Liver (tissue), 8 donors: ENCODE measurements at regions not wholly inside any gene's neighbourhood (a gene's known extent, or its start where the extent isn't known, plus 50 kb on each side); places are given as distances from the start of the nearest gene placed in this dataset.

Source experiments
- DNase-seq: peaks from one replicate; pipeline ENCODE4 v3.0.0-alpha.2; 2017; ENCODE audit warnings: low spot score
- H3K27ac ChIP-seq, 2 donors: one replicate each; pipeline ENCODE4 v1.7.0; 2013; ENCODE audit warnings: inconsistent platforms in 2 of 2, low read length in 2 of 2, control low read depth in 1 of 2, low read depth in 1 of 2, mild to moderate bottlenecking in 1 of 2
- H3K27me3 ChIP-seq, 4 donors: one replicate each; pipeline versions ENCODE4 v1.6.1 to v1.7.0; 2013; ENCODE audit warnings: low read length in 3 of 4, inconsistent platforms in 1 of 4, mild to moderate bottlenecking in 1 of 4, moderate library complexity in 1 of 4; ENCODE audit not compliant: control insufficient read depth in 4 of 4, insufficient read depth in 4 of 4
- H3K36me3 ChIP-seq, 4 donors: one replicate each; pipeline versions ENCODE4 v1.6.1 to v1.7.0; 2013; ENCODE audit warnings: low read length in 3 of 4, mild to moderate bottlenecking in 3 of 4, low read depth in 1 of 4, moderate library complexity in 1 of 4; ENCODE audit not compliant: control insufficient read depth in 4 of 4, insufficient read depth in 3 of 4
- H3K4me1 ChIP-seq, 4 donors: one replicate each; pipeline versions ENCODE4 v1.6.1 to v1.7.0; 2013; ENCODE audit warnings: low read length in 3 of 4, mild to moderate bottlenecking in 3 of 4, moderate library complexity in 1 of 4; ENCODE audit not compliant: control insufficient read depth in 4 of 4, insufficient read depth in 4 of 4
- H3K4me3 ChIP-seq, 3 donors: one replicate each; pipeline versions ENCODE4 v1.6.1 to v1.7.0; 2013; ENCODE audit warnings: low read length in 3 of 3, control low read depth in 1 of 3, low read depth in 1 of 3, mild to moderate bottlenecking in 1 of 3
- H3K9ac ChIP-seq, 2 donors: one replicate each; pipeline ENCODE4 v1.7.0; 2013; ENCODE audit warnings: low read length in 2 of 2, mild to moderate bottlenecking in 2 of 2, moderate library complexity in 2 of 2, control low read depth in 1 of 2, low read depth in 1 of 2
- H3K9me3 ChIP-seq, 4 donors: one replicate each; pipeline versions ENCODE4 v1.6.1 to v1.7.0; 2013; ENCODE audit warnings: low read length in 3 of 4; ENCODE audit not compliant: control insufficient read depth in 4 of 4
- EGR1 ChIP-seq, 2 donors: IDR thresholded peaks; 2 replicates each; pipeline ENCODE4 v1.6.1; 2016 to 2018; ENCODE audit warnings: antibody characterized with exemption in 2 of 2, low read depth in 2 of 2
- FOXA1 ChIP-seq: IDR thresholded peaks from 2 replicates; pipeline ENCODE4 v1.6.1; 2016; ENCODE audit warnings: antibody characterized with exemption
- FOXA2 ChIP-seq: IDR thresholded peaks from 2 replicates; pipeline ENCODE4 v1.6.1; 2016; ENCODE audit warnings: antibody characterized with exemption
- GABPA ChIP-seq, 2 donors: IDR thresholded peaks in 1 of 2; conservative IDR thresholded peaks in 1 of 2; 2 replicates each; pipeline ENCODE4 v1.6.1; 2016; ENCODE audit warnings: antibody characterized with exemption in 2 of 2, mild to moderate bottlenecking in 1 of 2, moderate library complexity in 1 of 2
- HNF4A ChIP-seq, 2 donors: conservative IDR thresholded peaks; 2 replicates each; pipeline ENCODE4 v1.6.1; 2016; ENCODE audit warnings: antibody characterized with exemption in 2 of 2, mild to moderate bottlenecking in 2 of 2
- HNF4G ChIP-seq: IDR thresholded peaks from 2 replicates; pipeline ENCODE4 v1.6.1; 2016; ENCODE audit warnings: antibody characterized with exemption
- JUND ChIP-seq, 2 donors: IDR thresholded peaks; 2 replicates each; pipeline ENCODE4 v1.6.1; 2016; ENCODE audit warnings: antibody characterized with exemption in 2 of 2
- NR2F2 ChIP-seq: IDR thresholded peaks from 2 replicates; pipeline ENCODE4 v1.6.1; 2016; ENCODE audit warnings: antibody characterized with exemption
- RAD21 ChIP-seq, 2 donors: IDR thresholded peaks; 2 replicates each; pipeline ENCODE4 v1.6.1; 2016; ENCODE audit warnings: antibody characterized with exemption in 2 of 2, mild to moderate bottlenecking in 2 of 2
- RXRA ChIP-seq, 2 donors: IDR thresholded peaks; 2 replicates each; pipeline ENCODE4 v1.6.1; 2017 to 2018; ENCODE audit warnings: antibody characterized with exemption in 2 of 2, mild to moderate bottlenecking in 1 of 2
- SP1 ChIP-seq: IDR thresholded peaks from 2 replicates; pipeline ENCODE4 v1.6.1; 2018; ENCODE audit warnings: antibody characterized with exemption, mild to moderate bottlenecking
- TAF1 ChIP-seq: conservative IDR thresholded peaks from 2 replicates; pipeline ENCODE4 v1.6.1; 2016; ENCODE audit warnings: antibody characterized with exemption, mild to moderate bottlenecking
- YY1 ChIP-seq: IDR thresholded peaks from 2 replicates; pipeline ENCODE4 v1.6.1; 2016; ENCODE audit warnings: antibody characterized with exemption, mild to moderate bottlenecking
- WGBS: extraction: QIAGEN DNeasy Blood & Tissue Kit; methylation state at CpG from one replicate; pipeline ENCODE4 v1.1.7; 2013; 5-methylcytosine and 5-hydroxymethylcytosine counted together
- TF ChIP-seq, protein P1 (sequence below): IDR thresholded peaks from 2 replicates; pipeline ENCODE4 v1.6.1; 2016; ENCODE audit warnings: antibody characterized with exemption
- TF ChIP-seq, protein P2 (sequence below): IDR thresholded peaks from 2 replicates; pipeline ENCODE4 v1.6.1; 2016; ENCODE audit warnings: antibody characterized with exemption
- TF ChIP-seq, protein P3 (sequence below): fragments of 150-350 bp; IDR thresholded peaks from 2 replicates; pipeline ENCODE4 v1.5.1; 2017; ENCODE audit warnings: improper control_type of control experiment, low read depth, low read length; ENCODE audit not compliant: missing input control
- TF ChIP-seq, protein P4 (sequence below): IDR thresholded peaks from 2 replicates; pipeline ENCODE4 v1.6.1; 2016; ENCODE audit warnings: antibody characterized with exemption
- TF ChIP-seq, protein P5 (sequence below): IDR thresholded peaks from 2 replicates; pipeline ENCODE4 v1.6.1; 2016; ENCODE audit warnings: antibody characterized with exemption, mild to moderate bottlenecking
- donor health status: healthy.
- donor health status: healthy.
- donor health status: healthy.
- donor health status: healthy.
- donor health status: healthy.

DNA sequence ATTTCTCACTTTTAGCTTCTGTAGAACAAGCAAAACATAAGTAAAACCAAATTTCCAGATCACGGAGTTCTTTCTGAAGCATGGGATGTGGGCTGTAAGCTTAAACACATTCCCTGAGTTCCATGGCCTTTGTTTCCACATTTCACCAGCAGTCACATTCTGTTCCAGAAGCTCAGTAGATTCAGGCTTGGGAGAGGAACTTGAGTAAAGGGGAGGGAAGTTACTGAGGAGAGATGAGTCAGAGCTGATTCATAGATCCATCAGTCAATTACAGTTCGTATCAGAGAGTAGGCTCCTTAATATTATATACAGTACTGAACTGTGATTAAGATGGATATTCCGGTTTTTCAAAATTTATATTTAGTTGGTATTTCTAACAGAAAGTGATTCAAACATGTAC lies 614.3 kb downstream of the NCAM2 start:
- WGBS, result 44% methylated on average over 3 of the region's 3 CpGs
- H3K27me3 ChIP-seq, result peaks cover 0 to 3% (median 0%) of the 10 kb centered on the region in 4 donors
- H3K27ac ChIP-seq, result no peak overlapping the region
- DNase-seq, result no peak
- TF ChIP-seq, protein P1, sequence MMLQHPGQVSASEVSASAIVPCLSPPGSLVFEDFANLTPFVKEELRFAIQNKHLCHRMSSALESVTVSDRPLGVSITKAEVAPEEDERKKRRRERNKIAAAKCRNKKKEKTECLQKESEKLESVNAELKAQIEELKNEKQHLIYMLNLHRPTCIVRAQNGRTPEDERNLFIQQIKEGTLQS, result no peak
- no peak for TF ChIP-seq EGR1 (IDR thresholded peaks at IDR 0.05; ENCODE audit: low read depth in 2 of 2)
- TF ChIP-seq RXRA (IDR thresholded peaks at IDR 0.05), result no peak
- TF ChIP-seq FOXA1, result no peak
- no peak for TF ChIP-seq GABPA (IDR thresholded peaks at IDR 0.05 in 1 of 2, conservative IDR thresholded peaks at IDR 0.05 in 1 of 2)
- TF ChIP-seq, protein P2, sequence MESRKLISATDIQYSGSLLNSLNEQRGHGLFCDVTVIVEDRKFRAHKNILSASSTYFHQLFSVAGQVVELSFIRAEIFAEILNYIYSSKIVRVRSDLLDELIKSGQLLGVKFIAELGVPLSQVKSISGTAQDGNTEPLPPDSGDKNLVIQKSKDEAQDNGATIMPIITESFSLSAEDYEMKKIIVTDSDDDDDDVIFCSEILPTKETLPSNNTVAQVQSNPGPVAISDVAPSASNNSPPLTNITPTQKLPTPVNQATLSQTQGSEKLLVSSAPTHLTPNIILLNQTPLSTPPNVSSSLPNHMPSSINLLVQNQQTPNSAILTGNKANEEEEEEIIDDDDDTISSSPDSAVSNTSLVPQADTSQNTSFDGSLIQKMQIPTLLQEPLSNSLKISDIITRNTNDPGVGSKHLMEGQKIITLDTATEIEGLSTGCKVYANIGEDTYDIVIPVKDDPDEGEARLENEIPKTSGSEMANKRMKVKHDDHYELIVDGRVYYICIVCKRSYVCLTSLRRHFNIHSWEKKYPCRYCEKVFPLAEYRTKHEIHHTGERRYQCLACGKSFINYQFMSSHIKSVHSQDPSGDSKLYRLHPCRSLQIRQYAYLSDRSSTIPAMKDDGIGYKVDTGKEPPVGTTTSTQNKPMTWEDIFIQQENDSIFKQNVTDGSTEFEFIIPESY, result no peak
- TF ChIP-seq FOXA2, result no peak
- no peak for TF ChIP-seq RAD21 (IDR thresholded peaks at IDR 0.05)
- no peak for TF ChIP-seq YY1
- H3K9me3 ChIP-seq, result no peaks in the 10 kb centered on the region
- no peaks in the 10 kb centered on the region for H3K4me1 ChIP-seq
- no peaks in the 10 kb centered on the region for H3K36me3 ChIP-seq
- no peak overlapping the region for H3K4me3 ChIP-seq
- no peak overlapping the region for H3K9ac ChIP-seq

DNA sequence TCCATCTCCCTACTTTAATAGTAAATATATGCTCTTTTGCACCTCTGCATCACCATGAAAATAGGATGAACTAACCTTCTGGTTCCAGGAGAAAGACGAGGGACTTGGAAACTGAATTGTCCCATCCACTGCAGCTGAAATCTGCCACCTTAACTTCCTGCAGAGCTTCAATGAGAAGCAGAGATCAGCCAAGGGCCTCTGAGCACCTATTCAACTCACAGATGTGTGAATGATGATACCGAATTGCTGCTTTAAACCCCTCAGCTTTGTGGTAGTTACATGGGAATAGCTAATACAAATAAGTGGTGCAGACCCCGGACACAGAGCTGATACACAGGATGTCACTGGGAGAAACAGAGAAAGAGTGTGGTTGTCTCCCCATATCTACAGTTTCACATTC lies 616.8 kb downstream of the NCAM2 start:
- DNase-seq, result no peak
- no peaks in the 10 kb centered on the region for H3K36me3 ChIP-seq
- H3K9me3 ChIP-seq, result no peaks in the 10 kb centered on the region
- TF ChIP-seq FOXA1, result no peak
- no peak for TF ChIP-seq TAF1
- no peak for TF ChIP-seq RXRA (IDR thresholded peaks at IDR 0.05)
- no peak for TF ChIP-seq NR2F2
- no peak for TF ChIP-seq HNF4A (conservative IDR thresholded peaks at IDR 0.05)
- TF ChIP-seq HNF4G, result no peak
- no peak for TF ChIP-seq JUND (IDR thresholded peaks at IDR 0.05)
- no peak for TF ChIP-seq YY1
- TF ChIP-seq EGR1 (IDR thresholded peaks at IDR 0.05; ENCODE audit: low read depth in 2 of 2), result no peak
- TF ChIP-seq, protein P3, sequence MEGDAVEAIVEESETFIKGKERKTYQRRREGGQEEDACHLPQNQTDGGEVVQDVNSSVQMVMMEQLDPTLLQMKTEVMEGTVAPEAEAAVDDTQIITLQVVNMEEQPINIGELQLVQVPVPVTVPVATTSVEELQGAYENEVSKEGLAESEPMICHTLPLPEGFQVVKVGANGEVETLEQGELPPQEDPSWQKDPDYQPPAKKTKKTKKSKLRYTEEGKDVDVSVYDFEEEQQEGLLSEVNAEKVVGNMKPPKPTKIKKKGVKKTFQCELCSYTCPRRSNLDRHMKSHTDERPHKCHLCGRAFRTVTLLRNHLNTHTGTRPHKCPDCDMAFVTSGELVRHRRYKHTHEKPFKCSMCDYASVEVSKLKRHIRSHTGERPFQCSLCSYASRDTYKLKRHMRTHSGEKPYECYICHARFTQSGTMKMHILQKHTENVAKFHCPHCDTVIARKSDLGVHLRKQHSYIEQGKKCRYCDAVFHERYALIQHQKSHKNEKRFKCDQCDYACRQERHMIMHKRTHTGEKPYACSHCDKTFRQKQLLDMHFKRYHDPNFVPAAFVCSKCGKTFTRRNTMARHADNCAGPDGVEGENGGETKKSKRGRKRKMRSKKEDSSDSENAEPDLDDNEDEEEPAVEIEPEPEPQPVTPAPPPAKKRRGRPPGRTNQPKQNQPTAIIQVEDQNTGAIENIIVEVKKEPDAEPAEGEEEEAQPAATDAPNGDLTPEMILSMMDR, result no peak
- TF ChIP-seq, protein P2, result no peak
- TF ChIP-seq FOXA2, result no peak
- TF ChIP-seq GABPA (IDR thresholded peaks at IDR 0.05 in 1 of 2, conservative IDR thresholded peaks at IDR 0.05 in 1 of 2), result no peak
- TF ChIP-seq RAD21 (IDR thresholded peaks at IDR 0.05), result no peak
- TF ChIP-seq SP1, result no peak
- TF ChIP-seq, protein P1, result no peak
- TF ChIP-seq, protein P4, sequence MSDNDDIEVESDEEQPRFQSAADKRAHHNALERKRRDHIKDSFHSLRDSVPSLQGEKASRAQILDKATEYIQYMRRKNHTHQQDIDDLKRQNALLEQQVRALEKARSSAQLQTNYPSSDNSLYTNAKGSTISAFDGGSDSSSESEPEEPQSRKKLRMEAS, result no peak
- TF ChIP-seq, protein P5, sequence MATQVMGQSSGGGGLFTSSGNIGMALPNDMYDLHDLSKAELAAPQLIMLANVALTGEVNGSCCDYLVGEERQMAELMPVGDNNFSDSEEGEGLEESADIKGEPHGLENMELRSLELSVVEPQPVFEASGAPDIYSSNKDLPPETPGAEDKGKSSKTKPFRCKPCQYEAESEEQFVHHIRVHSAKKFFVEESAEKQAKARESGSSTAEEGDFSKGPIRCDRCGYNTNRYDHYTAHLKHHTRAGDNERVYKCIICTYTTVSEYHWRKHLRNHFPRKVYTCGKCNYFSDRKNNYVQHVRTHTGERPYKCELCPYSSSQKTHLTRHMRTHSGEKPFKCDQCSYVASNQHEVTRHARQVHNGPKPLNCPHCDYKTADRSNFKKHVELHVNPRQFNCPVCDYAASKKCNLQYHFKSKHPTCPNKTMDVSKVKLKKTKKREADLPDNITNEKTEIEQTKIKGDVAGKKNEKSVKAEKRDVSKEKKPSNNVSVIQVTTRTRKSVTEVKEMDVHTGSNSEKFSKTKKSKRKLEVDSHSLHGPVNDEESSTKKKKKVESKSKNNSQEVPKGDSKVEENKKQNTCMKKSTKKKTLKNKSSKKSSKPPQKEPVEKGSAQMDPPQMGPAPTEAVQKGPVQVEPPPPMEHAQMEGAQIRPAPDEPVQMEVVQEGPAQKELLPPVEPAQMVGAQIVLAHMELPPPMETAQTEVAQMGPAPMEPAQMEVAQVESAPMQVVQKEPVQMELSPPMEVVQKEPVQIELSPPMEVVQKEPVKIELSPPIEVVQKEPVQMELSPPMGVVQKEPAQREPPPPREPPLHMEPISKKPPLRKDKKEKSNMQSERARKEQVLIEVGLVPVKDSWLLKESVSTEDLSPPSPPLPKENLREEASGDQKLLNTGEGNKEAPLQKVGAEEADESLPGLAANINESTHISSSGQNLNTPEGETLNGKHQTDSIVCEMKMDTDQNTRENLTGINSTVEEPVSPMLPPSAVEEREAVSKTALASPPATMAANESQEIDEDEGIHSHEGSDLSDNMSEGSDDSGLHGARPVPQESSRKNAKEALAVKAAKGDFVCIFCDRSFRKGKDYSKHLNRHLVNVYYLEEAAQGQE, result no peak
- H3K4me1 ChIP-seq, result no peaks in the 10 kb centered on the region
- 55% methylated on average over 3 of the region's 3 CpGs for WGBS
- H3K9ac ChIP-seq, result no peak overlapping the region
- H3K27ac ChIP-seq, result no peak overlapping the region
- H3K4me3 ChIP-seq, result no peak overlapping the region
- H3K27me3 ChIP-seq, result no peaks in the 10 kb centered on the region
